ENCODE measurements at regions not wholly inside any gene's neighbourhood (a gene's known extent, or its start where the extent isn't known, plus 50 kb on each side); places are given as distances from the start of the nearest gene placed in this dataset.

GRCh38 chr10:3624367-3624766 lies 160.6 kb downstream of the KLF6 start:
- DNase-seq (ENCODE audit: low spot score) = no peak

DNA sequence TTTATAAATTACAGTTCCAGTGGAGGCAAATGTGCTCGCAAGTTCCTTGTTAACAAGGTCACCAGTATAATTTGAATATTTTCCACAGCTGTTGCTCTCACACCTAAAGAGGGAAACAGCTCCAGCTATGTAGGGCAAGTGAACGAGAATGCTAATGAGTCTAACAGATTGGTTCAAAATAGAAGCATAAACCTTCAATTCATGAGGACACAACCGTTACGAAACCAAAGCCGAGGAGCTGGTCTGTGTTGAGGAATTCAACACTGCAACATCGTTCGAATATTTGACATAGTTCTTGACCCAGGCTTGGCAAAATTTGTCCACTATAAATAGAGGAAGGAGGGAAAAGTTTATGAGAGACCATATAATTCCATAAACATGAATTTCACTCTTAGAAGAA lies 161.3 kb downstream of the KLF6 start:
- no peak for DNase-seq (ENCODE audit: low spot score)

DNA sequence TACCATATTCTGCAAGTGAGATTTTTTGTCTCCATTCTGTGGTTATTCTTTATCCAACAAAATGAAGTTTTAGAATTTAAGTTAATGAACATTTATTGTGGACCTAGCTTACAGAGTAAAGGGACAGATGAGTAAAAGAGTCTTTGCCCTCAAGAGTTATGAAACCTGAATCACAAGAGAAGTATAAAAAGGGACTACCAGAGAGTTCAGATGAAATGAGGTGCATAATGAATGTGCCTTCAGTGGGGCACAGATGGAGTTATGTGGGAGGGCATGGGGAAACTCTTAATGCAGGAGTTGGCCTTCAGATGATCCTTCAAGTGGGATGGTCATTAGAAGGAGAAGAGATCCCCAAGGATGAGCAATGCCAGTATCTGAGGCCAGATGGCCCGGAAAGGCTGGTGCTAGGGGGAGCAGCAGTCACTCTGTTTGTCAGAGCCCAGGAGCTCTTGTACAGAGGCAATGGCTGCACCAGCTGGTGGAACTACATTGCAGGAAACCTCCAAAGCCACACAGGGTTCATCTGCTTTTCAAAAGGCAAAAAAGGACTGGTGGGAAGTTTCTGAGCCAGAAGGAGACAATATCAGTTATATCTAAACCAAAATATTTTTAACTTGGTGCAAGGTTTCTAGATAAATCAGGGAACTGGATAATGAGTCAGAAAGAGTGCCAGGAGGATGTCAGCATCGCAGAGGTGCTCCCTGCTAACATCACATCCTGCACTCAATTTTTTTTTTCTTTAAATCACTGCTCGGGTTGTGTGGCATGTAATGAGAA lies 162.0 kb downstream of the KLF6 start:
- DNase-seq (ENCODE audit: low spot score) = no peak

- no peak for DNase-seq (ENCODE audit: low spot score)
These were observed 162.6 kb downstream of the KLF6 start for GRCh38 chr10:3622427-3622826.

- DNase-seq (ENCODE audit: low spot score) = no peak
These were observed 164.2 kb downstream of the KLF6 start for GRCh38 chr10:3620818-3621217.

GRCh38 chr10:3619241-3619640 lies 165.8 kb downstream of the KLF6 start:
- no peak for DNase-seq (ENCODE audit: low spot score)

GRCh38 chr10:3616880-3617279 lies 168.1 kb downstream of the KLF6 start:
- no peak for DNase-seq (ENCODE audit: low spot score)

DNA sequence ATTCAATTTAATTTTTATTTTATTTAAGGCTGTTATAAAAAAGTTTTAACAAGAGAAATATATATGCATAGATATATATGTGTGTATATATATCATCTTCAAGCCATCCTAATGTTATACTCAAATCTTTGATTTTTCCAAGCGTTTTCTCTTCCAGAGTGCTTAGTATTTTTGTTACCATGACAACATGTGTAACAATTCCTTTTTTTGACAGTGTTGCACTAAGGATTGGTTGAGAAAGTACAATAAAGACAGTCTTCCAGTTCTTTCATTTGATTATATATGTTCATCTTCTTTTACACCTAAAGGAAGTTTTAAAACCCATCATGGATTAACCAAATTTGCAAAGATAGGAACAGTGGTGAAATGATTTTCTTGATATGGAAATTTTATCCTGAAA lies 171.7 kb downstream of the KLF6 start:
- no peak for DNase-seq (ENCODE audit: low spot score)

- no peak for DNase-seq (ENCODE audit: low spot score)
These were observed 172.6 kb downstream of the KLF6 start for GRCh38 chr10:3612183-3613001.

- no peak for DNase-seq (ENCODE audit: low spot score)
These were observed 178.7 kb downstream of the KLF6 start for GRCh38 chr10:3606309-3606708.

DNA sequence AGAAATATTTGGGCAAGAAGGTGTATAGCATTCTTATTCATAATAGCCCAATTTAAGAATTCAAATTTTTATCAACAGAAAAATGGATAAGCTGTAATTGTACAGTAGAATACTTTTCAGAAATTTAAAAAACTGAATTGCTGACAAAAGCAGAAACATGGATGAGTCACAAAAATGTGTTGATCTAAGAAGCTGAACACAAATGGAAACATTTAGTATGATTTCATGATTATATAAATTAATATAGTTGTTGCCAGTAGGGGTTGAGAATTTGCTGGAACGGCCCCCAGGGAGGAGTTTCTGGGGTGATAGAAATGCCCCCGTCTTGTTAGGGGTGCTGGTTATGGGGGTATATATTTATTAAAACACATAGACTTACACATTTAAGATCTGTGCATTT lies 179.1 kb downstream of the KLF6 start:
- DNase-seq (ENCODE audit: low spot score) = no peak

- DNase-seq (ENCODE audit: low spot score) = no peak
These were observed 189.3 kb downstream of the KLF6 start for GRCh38 chr10:3595736-3596135.

GRCh38 chr10:3593611-3594010 lies 191.4 kb downstream of the KLF6 start:
- no peak for DNase-seq (ENCODE audit: low spot score)

GRCh38 chr10:3592424-3592823 lies 192.6 kb downstream of the KLF6 start:
- DNase-seq (ENCODE audit: low spot score) = no peak

GRCh38 chr10:3588816-3589215 lies 196.2 kb downstream of the KLF6 start:
- no peak for DNase-seq (ENCODE audit: low spot score)

- no peak for DNase-seq (ENCODE audit: low spot score)
These were observed 196.7 kb downstream of the KLF6 start for GRCh38 chr10:3588346-3588745.

- no peak for DNase-seq (ENCODE audit: low spot score)
These were observed 199.9 kb downstream of the KLF6 start for GRCh38 chr10:3584926-3585784.

GRCh38 chr10:3580565-3580964 lies 204.4 kb downstream of the KLF6 start:
- DNase-seq (ENCODE audit: low spot score) = no peak

- no peak for DNase-seq (ENCODE audit: low spot score)
These were observed 205.2 kb downstream of the KLF6 start for GRCh38 chr10:3579845-3580244.

DNA sequence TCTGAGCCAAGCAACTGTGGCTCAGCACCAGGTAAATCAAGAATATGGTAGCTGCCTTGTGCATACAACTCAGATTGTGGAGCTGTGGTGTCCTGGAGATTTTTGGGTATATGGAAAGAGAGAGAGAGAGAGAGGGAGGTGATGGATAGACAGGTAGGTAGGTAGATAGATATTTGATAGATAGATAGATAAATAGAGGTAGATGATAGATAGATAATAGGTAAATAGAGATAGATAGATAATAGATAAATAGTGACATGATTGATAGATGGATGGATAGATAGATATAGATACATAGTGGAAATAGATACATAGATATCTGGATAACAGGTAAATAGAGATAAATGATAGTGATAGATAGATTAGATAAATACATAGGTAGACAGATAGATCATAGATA lies 206.3 kb downstream of the KLF6 start:
- DNase-seq (ENCODE audit: low spot score) = no peak

- no peak for DNase-seq (ENCODE audit: low spot score)
These were observed 206.8 kb downstream of the KLF6 start for GRCh38 chr10:3578159-3578558.

GRCh38 chr10:3574451-3574850 lies 210.6 kb downstream of the KLF6 start:
- DNase-seq (ENCODE audit: low spot score) = no peak

DNA sequence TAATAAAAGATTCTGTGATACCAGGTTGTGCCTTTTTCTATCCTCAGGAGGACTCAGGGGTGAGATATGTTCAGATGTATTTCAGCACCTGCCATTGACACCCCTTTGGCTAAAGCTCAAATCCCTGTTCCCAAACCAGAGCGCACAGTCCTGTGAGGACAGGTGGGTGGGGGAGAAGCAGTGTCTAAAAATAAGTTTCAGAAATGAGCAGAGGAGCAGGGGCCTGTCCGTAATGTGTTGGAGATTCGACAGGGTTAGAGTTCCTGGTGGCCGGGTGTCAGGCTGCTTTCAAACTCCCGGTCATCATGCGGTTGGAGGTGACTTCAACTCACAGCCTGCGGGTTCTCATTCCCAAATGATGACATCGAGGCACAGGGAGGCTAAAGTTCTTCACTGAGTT lies 211.5 kb downstream of the KLF6 start:
- DNase-seq (ENCODE audit: low spot score) = no peak

Data from ecto neural progenitor cell (in vitro differentiated cells).